Keratinocyte (primary cell): ENCODE measurements at regions not wholly inside any gene's neighbourhood (a gene's known extent, or its start where the extent isn't known, plus 50 kb on each side); places are given as distances from the start of the nearest gene placed in this dataset.

ENCODE experiments used
- DNase-seq: peaks from one replicate; pipeline ENCODE4 v3.0.0-alpha.2; 2011; ENCODE audit warnings: low read depth, missing footprints, low spot score
- FAIRE-seq: peaks from 2 replicates; lab custom pipeline; 2011; peaks lifted over from hg19 to GRCh38; lab: Jason Lieb, UNC
- H2AFZ ChIP-seq: 2 replicates; pipeline ENCODE4 v1.6.0; 2012; ENCODE audit warnings: low read length, control low read depth, inconsistent platforms; ENCODE audit not compliant: control insufficient read depth
- H3K27ac ChIP-seq: 2 replicates; pipeline ENCODE4 v1.5.1; 2011; ENCODE audit warnings: low read length; ENCODE audit not compliant: control insufficient read depth, insufficient read depth
- H3K27me3 ChIP-seq: 3 replicates; pipeline ENCODE4 v1.6.0; 2011; ENCODE audit warnings: low read length; ENCODE audit not compliant: control insufficient read depth, insufficient read depth; ENCODE audit errors: extremely low read depth
- H3K36me3 ChIP-seq, 2 experiments: 2 replicates in 1 of 2; 3 replicates in 1 of 2; pipeline ENCODE4 v1.5.1; 2011; ENCODE audit warnings: low read length in 2 of 2, mild to moderate bottlenecking in 1 of 2; ENCODE audit not compliant: control insufficient read depth in 2 of 2, insufficient read depth in 2 of 2; ENCODE audit errors: extremely low read depth in 1 of 2
- H3K4me1 ChIP-seq: 3 replicates; pipeline ENCODE4 v1.5.1; 2011; ENCODE audit warnings: low read length; ENCODE audit not compliant: control insufficient read depth, insufficient read depth; ENCODE audit errors: extremely low read depth
- H3K4me2 ChIP-seq: 3 replicates; pipeline ENCODE4 v1.6.0; 2011; ENCODE audit warnings: low read depth, low read length; ENCODE audit not compliant: control insufficient read depth, insufficient read depth; ENCODE audit errors: extremely low read depth
- H3K4me3 ChIP-seq, 3 experiments: fragments of 200-600 bp in 1 of 3; sonication (generic) in 1 of 3; 2 replicates in 2 of 3; 3 replicates in 1 of 3; pipeline ENCODE4 v1.5.1; 2011 to 2016; ENCODE audit warnings: low read length in 3 of 3, mild to moderate bottlenecking in 3 of 3, control low read depth in 2 of 3, inconsistent platforms in 1 of 3, low read depth in 1 of 3, mixed read lengths in 1 of 3, mixed run types in 1 of 3, moderate library complexity in 1 of 3; ENCODE audit not compliant: control insufficient read depth in 2 of 3, insufficient read depth in 2 of 3; ENCODE audit errors: extremely low read depth in 1 of 3
- H3K79me2 ChIP-seq: 2 replicates; pipeline ENCODE4 v1.6.0; 2012; ENCODE audit warnings: low read length; ENCODE audit not compliant: control insufficient read depth, insufficient read depth
- H3K9ac ChIP-seq: 3 replicates; pipeline ENCODE4 v1.6.0; 2011; ENCODE audit warnings: low read length; ENCODE audit not compliant: control insufficient read depth, insufficient read depth; ENCODE audit errors: extremely low read depth
- H3K9me1 ChIP-seq: 3 replicates; pipeline ENCODE4 v1.6.0; 2011; ENCODE audit warnings: low read length; ENCODE audit not compliant: control insufficient read depth, insufficient read depth; ENCODE audit errors: extremely low read depth
- H3K9me3 ChIP-seq: 2 replicates; pipeline ENCODE4 v1.5.1; 2012; ENCODE audit warnings: low read depth, low read length; ENCODE audit not compliant: control insufficient read depth
- H4K20me1 ChIP-seq: 3 replicates; pipeline ENCODE4 v1.6.0; 2011; ENCODE audit warnings: low read length; ENCODE audit not compliant: control insufficient read depth, insufficient read depth; ENCODE audit errors: extremely low read depth
- CTCF ChIP-seq, 3 experiments: IDR thresholded peaks in 1 of 3; conservative IDR thresholded peaks in 1 of 3; optimal IDR thresholded peaks in 1 of 3; 2 replicates in 2 of 3; 3 replicates in 1 of 3; pipeline versions ENCODE3 to v1.5.1; 2011; ENCODE audit warnings: low read length in 3 of 3, mild to moderate bottlenecking in 3 of 3, moderate library complexity in 2 of 3, control low read depth in 1 of 3, inconsistent platforms in 1 of 3; ENCODE audit not compliant: insufficient read depth in 2 of 3; ENCODE audit errors: extremely low read depth in 1 of 3
- EZH2 ChIP-seq: IDR thresholded peaks from one replicate; pipeline ENCODE4 v1.6.1; 2012; ENCODE audit warnings: inconsistent platforms, mild to moderate bottlenecking, low read length, moderate library complexity
- dilution Hi-C: fragments of 300-500 bp; cut with MboI; formaldehyde crosslinking; loops from one replicate; pipeline ENCODE4 v1.7.0; 2020; ENCODE audit warnings: low sequenced_read_pairs; ENCODE audit not compliant: extremely low pct_ligation_motif_present

GRCh38 chr6:167444602-167445346 is 119.9 kb downstream of the TTLL2 start:
- FAIRE-seq: no peak
- dilution Hi-C loops: no loop called here

GRCh38 chr6:167445568-167445967 is 120.7 kb downstream of the TTLL2 start:
- H3K36me3 ChIP-seq: no peaks in the 10 kb centered on the region
- DNase-seq (no peak), FAIRE-seq (no peak)
- TF ChIP-seq EZH2 (no peak), CTCF (optimal IDR thresholded peaks at IDR 0.05 in 1 of 3, IDR thresholded peaks at IDR 0.05 in 1 of 3, conservative IDR thresholded peaks at IDR 0.05 in 1 of 3; ENCODE audit: extremely low read depth in 1 of 3, insufficient read depth in 2 of 3, low read length in 3 of 3) (no peak)
- H3K27ac ChIP-seq: no peak overlapping the region
- peaks cover 4% of the 10 kb centered on the region for H3K27me3 ChIP-seq
- no peak overlapping the region for H3K4me2 ChIP-seq
- H4K20me1 ChIP-seq: no peaks in the 10 kb centered on the region
- H3K4me1 ChIP-seq: no peaks in the 10 kb centered on the region
- no peaks in the 10 kb centered on the region for H3K9me1 ChIP-seq
- H2AFZ ChIP-seq: no peak overlapping the region
- H3K4me3 ChIP-seq: no peak overlapping the region
- no peaks in the 10 kb centered on the region for H3K79me2 ChIP-seq
- no peaks in the 10 kb centered on the region for H3K9me3 ChIP-seq
- dilution Hi-C loops: no loop called here
- no peak overlapping the region for H3K9ac ChIP-seq

More at GRCh38 chr6:167444602-167445346, 119.9 kb downstream of the TTLL2 start:
- Histone ChIP-seq H3K36me3 (no peaks in the 10 kb centered on the region), H3K9ac (no peak overlapping the region), H3K4me2 (no peak overlapping the region), H3K27me3 (peaks cover 4% of the 10 kb centered on the region), H4K20me1 (no peaks in the 10 kb centered on the region), H3K9me1 (no peaks in the 10 kb centered on the region), H3K79me2 (no peaks in the 10 kb centered on the region), H3K4me3 (no peak overlapping the region), H3K27ac (no peak overlapping the region), H3K9me3 (no peaks in the 10 kb centered on the region), H2AFZ (no peak overlapping the region), H3K4me1 (no peaks in the 10 kb centered on the region)
- DNase-seq: no peak
- TF ChIP-seq EZH2 (no peak), CTCF (optimal IDR thresholded peaks at IDR 0.05 in 1 of 3, IDR thresholded peaks at IDR 0.05 in 1 of 3, conservative IDR thresholded peaks at IDR 0.05 in 1 of 3; ENCODE audit: extremely low read depth in 1 of 3, insufficient read depth in 2 of 3, low read length in 3 of 3) (no peak)
